GM21529 (cell line): ENCODE measurements at regions not wholly inside any gene's neighbourhood (a gene's known extent, or its start where the extent isn't known, plus 50 kb on each side); places are given as distances from the start of the nearest gene placed in this dataset.

Experiments
- ATAC-seq: cut with Tn5 transposase; IDR thresholded peaks from one replicate; pipeline ENCODE4 v1.9.1; 2021; ENCODE audit not compliant: unreplicated experiment

DNA sequence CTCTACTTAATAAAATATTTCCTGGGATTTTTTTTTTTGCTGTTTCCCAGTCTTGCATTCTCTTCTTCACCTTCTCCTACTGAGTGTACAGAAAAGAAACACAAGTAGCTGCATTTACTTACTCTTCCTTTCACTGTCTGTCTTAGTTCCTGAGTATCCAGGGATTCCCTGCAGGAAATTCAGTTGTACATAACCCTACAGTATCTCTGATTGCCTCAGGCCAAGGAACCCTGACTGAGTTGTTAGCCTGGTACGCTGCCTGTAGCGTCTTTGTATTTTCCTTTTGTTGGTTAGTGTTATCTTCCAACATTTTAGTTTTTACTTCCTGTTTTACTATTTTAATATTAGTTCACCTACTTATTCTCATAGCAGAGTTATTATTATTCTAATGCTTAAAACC is 142.5 kb upstream of the ROBO1 start:
- no peak for ATAC-seq

GRCh38 chr3:79906106-79906505 is 138.3 kb upstream of the ROBO1 start:
- no peak for ATAC-seq

DNA sequence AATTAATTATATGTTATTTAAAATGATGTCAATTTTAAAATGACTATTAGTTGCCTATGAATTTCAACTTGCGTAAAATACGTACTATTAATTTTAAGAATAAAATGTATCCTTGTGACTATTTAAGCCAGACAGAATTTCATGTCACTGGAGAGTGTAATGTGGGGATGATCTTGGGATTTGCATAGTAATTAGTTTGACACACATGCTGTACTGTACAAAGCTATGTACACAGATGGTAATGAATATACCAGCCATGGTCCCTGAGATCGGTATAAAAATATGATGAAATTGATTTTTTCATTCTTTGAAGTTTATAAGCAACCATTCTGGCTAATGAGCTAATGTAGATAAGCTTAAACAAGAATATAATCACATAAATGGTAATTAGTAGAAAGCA is 134.4 kb upstream of the ROBO1 start:
- no peak for ATAC-seq

GRCh38 chr3:79898907-79899306 is 131.1 kb upstream of the ROBO1 start:
- no peak for ATAC-seq

DNA sequence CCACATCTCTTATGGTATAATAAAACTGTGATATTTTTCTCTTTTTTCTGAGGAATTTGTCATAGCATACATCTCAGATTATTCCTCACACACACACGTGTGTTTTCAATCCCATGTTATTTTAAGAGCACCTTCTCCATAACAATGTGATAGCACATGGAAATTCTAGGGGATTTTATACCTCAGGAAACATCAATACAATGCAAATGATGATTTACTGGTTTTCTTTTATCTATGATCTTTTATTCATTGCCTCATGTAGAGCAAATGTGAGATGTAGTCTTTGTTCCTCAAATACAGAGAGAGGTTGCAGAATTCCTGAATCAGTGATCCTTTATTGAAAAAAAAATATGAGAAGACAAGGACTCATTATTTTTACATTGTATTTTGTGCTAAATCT is 128.3 kb upstream of the ROBO1 start:
- no peak for ATAC-seq

- no peak for ATAC-seq
These were observed 119.4 kb upstream of the ROBO1 start for GRCh38 chr3:79887213-79887612.

GRCh38 chr3:79886204-79886603 is 118.4 kb upstream of the ROBO1 start:
- ATAC-seq, result no peak

- ATAC-seq, result no peak
These were observed 117.6 kb upstream of the ROBO1 start for GRCh38 chr3:79885407-79885806.

- no peak for ATAC-seq
These were observed 116.6 kb upstream of the ROBO1 start for GRCh38 chr3:79884354-79884753.

DNA sequence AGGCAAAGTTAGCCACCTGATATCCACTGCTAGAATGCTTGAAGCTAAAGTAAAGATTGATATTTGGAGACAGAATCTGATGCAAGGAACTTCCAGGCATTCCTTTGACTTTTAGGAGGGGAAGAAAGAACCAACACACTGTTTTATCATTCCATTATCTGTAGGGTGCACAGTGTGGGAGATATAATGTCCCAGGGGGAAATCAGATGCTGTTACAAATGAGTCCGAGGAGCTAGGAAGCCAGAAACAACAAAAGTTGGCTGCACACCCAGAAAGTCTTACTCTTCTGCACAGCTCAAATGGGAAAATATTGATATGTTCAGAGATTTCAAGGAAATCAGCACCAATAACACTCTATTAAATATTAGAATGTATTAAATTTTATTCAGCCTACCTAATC is 113.6 kb upstream of the ROBO1 start:
- no peak for ATAC-seq

- no peak for ATAC-seq
These were observed 110.9 kb upstream of the ROBO1 start for GRCh38 chr3:79878708-79879107.

DNA sequence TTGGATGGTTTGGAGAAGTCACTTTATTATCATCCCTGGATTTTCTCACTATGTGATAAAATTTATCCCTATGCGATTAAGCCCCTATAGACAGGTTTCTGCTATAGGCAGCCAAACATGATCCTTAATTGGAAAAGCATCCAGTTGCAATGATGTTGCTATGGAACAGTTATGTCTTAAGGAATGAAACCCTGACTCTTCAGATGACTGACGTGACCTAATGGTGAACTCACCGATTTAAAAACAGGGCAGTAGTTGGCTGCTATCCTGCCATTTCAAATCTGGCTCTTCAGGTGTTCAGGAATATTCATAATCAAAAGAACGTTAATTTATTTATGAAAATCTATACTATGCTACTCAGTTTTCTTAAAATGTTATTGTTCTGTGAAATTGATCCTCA is 106.8 kb upstream of the ROBO1 start:
- no peak for ATAC-seq

GRCh38 chr3:79872483-79872882 is 104.7 kb upstream of the ROBO1 start:
- ATAC-seq, result no peak

GRCh38 chr3:79871656-79872055 is 103.9 kb upstream of the ROBO1 start:
- ATAC-seq, result no peak

DNA sequence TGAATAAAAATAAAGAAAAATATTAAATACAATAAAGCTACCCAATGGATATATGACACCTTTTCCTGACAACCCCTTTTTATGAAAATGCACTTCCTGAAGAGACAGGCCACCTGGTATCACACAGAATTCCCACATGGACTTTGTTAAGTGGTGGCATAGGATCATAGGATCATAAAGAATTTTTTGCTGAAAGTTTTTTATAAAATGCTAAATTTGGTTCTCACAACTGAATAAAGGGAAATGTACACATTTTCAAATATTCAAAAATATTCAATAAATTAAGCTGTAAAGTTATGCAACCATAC is 102.5 kb upstream of the ROBO1 start:
- ATAC-seq, result no peak

- no peak for ATAC-seq
These were observed 101.9 kb upstream of the ROBO1 start for GRCh38 chr3:79869461-79870312.

- ATAC-seq, result no peak
These were observed 98.4 kb upstream of the ROBO1 start for GRCh38 chr3:79866162-79866561.

DNA sequence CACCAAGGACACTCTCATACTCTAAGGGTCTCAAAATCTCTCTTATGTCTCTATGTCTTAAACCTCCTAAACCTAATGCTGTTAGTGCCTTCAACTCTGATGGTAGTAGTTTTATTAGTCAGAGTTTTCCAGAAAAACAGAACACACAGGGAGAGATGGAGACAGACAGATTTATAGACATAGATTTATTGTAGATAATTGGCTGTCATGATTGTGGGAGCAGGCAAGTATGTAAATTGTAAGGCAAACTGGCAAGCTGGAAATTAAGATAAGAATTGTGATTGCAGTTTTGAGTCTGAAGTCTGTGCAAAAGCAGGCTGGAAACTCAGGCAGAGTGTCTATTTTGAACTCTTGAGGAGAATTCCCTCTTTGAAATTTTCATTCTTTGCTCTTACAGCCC is 96.3 kb upstream of the ROBO1 start:
- no peak for ATAC-seq

GRCh38 chr3:79848876-79849275 is 81.1 kb upstream of the ROBO1 start:
- ATAC-seq, result no peak

GRCh38 chr3:79847928-79848327 is 80.1 kb upstream of the ROBO1 start:
- no peak for ATAC-seq

GRCh38 chr3:79846148-79846933 is 78.5 kb upstream of the ROBO1 start:
- ATAC-seq, result no peak

- no peak for ATAC-seq
These were observed 77.7 kb upstream of the ROBO1 start for GRCh38 chr3:79845546-79845945.

GRCh38 chr3:79844176-79844575 is 76.4 kb upstream of the ROBO1 start:
- no peak for ATAC-seq
